ENCODE measurements at regions not wholly inside any gene's neighbourhood (a gene's known extent, or its start where the extent isn't known, plus 50 kb on each side); places are given as distances from the start of the nearest gene placed in this dataset.

- no peaks in the 10 kb centered on the region for H3K36me3 ChIP-seq (ENCODE audit: control insufficient read depth in 1 of 2, insufficient read depth in 2 of 2, low read length in 2 of 2)
- ATAC-seq (no peak), DNase-seq (ENCODE audit: low read depth, low spot score) (no peak)
- H3K4me1 ChIP-seq (ENCODE audit: control insufficient read depth in 1 of 2, insufficient read depth in 2 of 2, low read length in 2 of 2), result no peaks in the 10 kb centered on the region
- peaks cover 34% of the 10 kb centered on the region for H3K27me3 ChIP-seq (ENCODE audit: insufficient read depth, low read length)
- ChIA-PET RAD21 (ENCODE audit: low non-redundant PET in 1 of 2, low total read pairs in 2 of 2, uncharacterized antibody in 2 of 2, unreplicated experiment in 2 of 2) (no interaction called here), POLR2A (no interaction called here), CTCF (no interaction called here)
- no peaks in the 10 kb centered on the region for H4K20me1 ChIP-seq (ENCODE audit: insufficient read depth)
- H3K27ac ChIP-seq (ENCODE audit: low read depth, low read length), result no peak overlapping the region
- no peak overlapping the region for H3K4me3 ChIP-seq (replicated peaks in 1 of 2; ENCODE audit: low read depth in 1 of 2, low read length in 2 of 2)
- no peak overlapping the region for H2AFZ ChIP-seq (ENCODE audit: low read depth, low read length, poor library complexity, severe bottlenecking)
- BruUV-seq (replicated peaks), result no TSS peak
- H3K4me2 ChIP-seq (ENCODE audit: low read length), result no peak overlapping the region
- H3K9me2 ChIP-seq (ENCODE audit: insufficient read depth), result no peaks in the 10 kb centered on the region
- no peak overlapping the region for H3K9ac ChIP-seq (ENCODE audit: low read length)
- no peaks in the 10 kb centered on the region for H3K9me3 ChIP-seq (ENCODE audit: control insufficient read depth in 1 of 2, insufficient read depth in 1 of 2, low read depth in 1 of 2, low read length in 2 of 2)
- no peak for TF ChIP-seq CEBPB (IDR thresholded peaks at IDR 0.05; ENCODE audit: low read depth)
- no peak for TF ChIP-seq ZNF274 (IDR thresholded peaks at IDR 0.05; ENCODE audit: low read depth, low read length)
- no peak for TF ChIP-seq CTCF (IDR thresholded peaks at IDR 0.05 in 2 of 3, conservative IDR thresholded peaks at IDR 0.05 in 1 of 3; ENCODE audit: borderline replicate concordance in 1 of 3, insufficient read depth in 1 of 3, low read depth in 2 of 3, low read length in 2 of 3)
- no peak for TF ChIP-seq FOSL1 (IDR thresholded peaks at IDR 0.05; ENCODE audit: low read depth)
- no peak for TF ChIP-seq MAX (IDR thresholded peaks at IDR 0.05)
- no peak for TF ChIP-seq REST (IDR thresholded peaks at IDR 0.05; ENCODE audit: low read depth)
- no peak for TF ChIP-seq SP1 (IDR thresholded peaks at IDR 0.05; ENCODE audit: low read depth)
- no peak for TF ChIP-seq CBX3 (IDR thresholded peaks at IDR 0.05; ENCODE audit: low read depth)
- no peak for TF ChIP-seq ELF1 (IDR thresholded peaks at IDR 0.05; ENCODE audit: borderline replicate concordance, low read depth)
- TF ChIP-seq POLR2AphosphoS5 (IDR thresholded peaks at IDR 0.05; ENCODE audit: low read depth, low read length), result no peak
- no peak for TF ChIP-seq EZH2phosphoT487 (IDR thresholded peaks at IDR 0.05; ENCODE audit: borderline replicate concordance)
- TF ChIP-seq JUND (IDR thresholded peaks at IDR 0.05), result no peak
- no peak for TF ChIP-seq ZBTB33 (IDR thresholded peaks at IDR 0.05; ENCODE audit: extremely low read depth, insufficient replicate concordance, low read length)
- no peak for TF ChIP-seq YY1 (IDR thresholded peaks at IDR 0.05; ENCODE audit: extremely low read depth, insufficient replicate concordance, low read depth, low read length)
- TF ChIP-seq RAD21 (IDR thresholded peaks at IDR 0.05; ENCODE audit: low read depth), result no peak
- no peak for TF ChIP-seq TCF7L2 (IDR thresholded peaks at IDR 0.05; ENCODE audit: borderline replicate concordance, extremely low read depth, insufficient read depth, insufficient read length)
- TF ChIP-seq ATF3 (IDR thresholded peaks at IDR 0.05), result no peak
- TF ChIP-seq ZFX (IDR thresholded peaks at IDR 0.05), result no peak
- no peaks in the 10 kb centered on the region for H3K79me2 ChIP-seq (ENCODE audit: insufficient read depth, low read length)
- intact Hi-C loops (cut with micrococcal nuclease), result no loop called here
Measured at GRCh38 chr5:153891394-153891793, 147.3 kb downstream of the FAM114A2 start.

Measured in HCT116 (cell line).